IPS DF 4.7 (cell line): ENCODE measurements at regions not wholly inside any gene's neighbourhood (a gene's known extent, or its start where the extent isn't known, plus 50 kb on each side); places are given as distances from the start of the nearest gene placed in this dataset.

Source experiments
- DNase-seq: peaks from one replicate; pipeline ENCODE4 v3.0.0-alpha.2; 2013; ENCODE audit warnings: low spot score; ENCODE audit errors: extremely low read depth

DNA sequence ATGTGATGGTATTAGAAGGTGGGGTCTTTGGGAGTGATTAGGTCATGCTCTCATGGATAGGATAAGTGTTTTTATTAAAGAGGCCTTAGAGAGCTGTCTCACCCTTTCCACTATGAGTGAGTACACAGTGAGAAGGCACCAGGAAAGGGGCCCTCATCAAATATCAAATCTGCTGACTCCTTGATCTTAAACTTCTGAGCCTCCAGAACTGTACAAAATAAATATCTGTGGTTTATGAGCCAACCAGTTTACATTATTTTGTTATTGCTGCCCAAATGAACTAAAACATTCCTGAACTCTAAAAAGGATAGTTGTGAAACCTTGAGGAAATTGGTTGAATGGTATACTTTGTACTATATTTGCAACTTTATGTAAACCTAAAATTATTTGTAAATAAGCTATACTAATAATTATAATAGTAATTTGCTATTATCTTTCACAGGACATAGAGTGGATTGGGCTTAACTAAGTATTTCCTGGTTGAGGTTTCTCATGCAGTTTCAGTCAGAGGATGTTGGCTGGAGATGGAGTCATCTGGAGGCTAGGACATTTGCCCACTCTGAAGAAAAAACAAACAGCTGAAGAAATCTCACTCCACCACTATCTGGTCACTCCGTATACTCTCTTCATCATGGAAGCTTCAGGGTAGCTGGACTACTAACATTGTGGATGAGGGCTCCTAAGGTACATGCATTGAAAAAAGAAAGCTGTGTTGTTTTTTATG, 1068.6 kb upstream of the CADM2 start:
- DNase-seq, result no peak

- DNase-seq, result no peak
These were observed 1068.0 kb upstream of the CADM2 start for GRCh38 chr3:83890763-83891135.

DNA sequence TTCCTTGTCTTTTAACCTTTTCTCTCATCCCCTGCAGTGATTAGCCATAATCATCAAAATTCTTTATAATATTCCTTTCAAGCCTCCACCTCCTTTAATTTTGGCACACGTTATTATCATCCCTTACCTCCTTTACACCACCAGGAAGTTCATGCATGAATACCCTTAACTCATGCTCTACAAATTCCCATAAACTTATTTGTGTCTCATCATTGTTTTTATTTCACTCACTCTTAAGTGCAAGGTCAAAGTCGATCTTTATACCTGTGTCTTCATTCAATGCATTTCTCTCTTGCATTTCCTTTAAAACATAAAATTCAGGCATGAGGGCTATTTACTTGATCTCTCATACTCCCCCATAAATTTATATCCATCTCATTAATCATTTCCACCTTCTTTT, 1064.6 kb upstream of the CADM2 start:
- no peak for DNase-seq

GRCh38 chr3:83895892-83896291, 1062.9 kb upstream of the CADM2 start:
- no peak for DNase-seq

DNA sequence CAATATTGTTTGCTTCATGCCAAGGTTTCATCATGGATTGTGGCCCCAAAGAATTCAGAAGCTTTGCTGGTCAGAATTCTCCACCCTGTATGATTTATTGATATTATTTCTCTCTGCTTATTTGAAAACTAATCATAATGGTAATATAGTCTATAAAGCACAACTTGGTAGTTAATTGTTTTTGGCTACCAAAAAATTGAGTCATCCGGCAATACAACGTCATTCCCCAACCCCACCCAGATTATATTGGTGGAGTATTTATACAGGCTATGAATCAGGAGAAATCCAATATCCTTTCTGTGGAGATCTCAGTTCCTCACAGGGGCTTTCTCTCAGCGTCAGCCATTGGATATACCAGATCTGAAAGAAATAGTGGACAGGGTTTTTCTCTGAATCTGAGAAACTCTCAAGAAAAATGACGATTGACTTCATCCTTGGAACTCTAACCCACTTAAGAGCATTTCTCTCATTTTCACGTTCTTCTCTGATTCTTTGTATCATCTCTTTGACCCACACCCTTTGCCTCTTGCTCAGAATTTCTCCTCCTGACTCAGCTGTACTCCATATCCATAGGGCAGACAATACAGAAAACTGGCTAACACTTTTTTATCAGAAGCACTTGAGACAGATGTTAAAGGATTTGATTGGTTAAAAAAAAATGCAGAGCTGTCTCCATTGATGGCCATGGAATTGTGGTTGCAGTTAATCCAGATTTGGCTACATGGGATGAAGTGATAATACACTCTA, 1055.8 kb upstream of the CADM2 start:
- no peak for DNase-seq

DNA sequence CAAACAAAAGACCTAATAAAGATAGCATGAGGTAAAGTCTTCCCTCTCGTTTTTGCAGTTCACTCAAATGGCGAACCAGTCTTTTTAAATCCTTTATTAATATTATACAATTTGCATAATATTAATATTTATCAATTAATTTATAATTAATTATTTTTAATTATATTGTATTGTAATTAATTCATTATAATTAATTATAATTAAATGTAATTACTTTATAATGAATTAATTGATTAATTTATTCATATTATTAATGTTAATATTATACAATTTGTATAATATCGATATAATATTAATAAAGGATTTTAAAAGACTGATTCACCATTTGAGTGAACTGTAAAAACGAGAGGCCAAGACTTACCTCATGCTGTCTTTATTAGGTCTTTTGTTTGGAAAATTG, 1045.4 kb upstream of the CADM2 start:
- no peak for DNase-seq

DNA sequence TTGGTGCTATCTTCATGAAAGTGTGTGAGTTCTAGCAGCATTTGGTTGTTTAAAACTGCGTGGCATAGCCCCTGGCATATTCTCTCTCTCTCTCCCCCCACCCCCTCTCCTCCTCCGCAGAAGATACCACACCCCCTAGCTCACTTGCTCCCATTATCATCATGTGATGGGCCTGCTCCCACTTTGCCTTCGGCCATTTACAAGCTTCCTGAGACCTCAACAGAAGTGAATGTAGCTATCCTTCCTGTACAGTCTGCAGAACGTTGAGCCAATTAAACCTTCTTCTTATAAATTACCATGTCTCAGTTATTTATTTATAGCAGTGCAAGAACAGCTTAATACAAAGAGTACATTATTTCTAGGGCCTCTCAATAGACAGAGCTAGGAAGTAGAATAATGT, 1032.5 kb upstream of the CADM2 start:
- DNase-seq, result no peak

DNA sequence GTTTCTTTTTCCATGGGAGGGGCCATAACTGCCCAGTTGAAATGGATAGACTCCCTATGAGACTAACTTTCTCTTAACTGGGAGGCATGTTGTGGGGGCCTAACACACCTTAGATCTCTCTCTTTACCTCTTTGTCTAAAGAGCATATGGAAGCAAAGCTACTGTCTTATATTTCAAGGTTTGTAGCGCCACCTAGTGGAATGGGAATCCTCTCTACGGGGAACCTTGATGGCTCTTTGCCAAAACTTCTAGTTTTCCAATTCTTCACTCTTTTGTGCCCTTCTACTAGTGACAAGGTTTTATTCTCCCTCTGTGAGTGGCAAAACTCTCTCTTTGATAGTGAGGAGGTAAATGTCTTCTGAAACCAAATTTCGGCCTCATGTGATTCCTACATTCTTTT, 1030.4 kb upstream of the CADM2 start:
- no peak for DNase-seq

DNA sequence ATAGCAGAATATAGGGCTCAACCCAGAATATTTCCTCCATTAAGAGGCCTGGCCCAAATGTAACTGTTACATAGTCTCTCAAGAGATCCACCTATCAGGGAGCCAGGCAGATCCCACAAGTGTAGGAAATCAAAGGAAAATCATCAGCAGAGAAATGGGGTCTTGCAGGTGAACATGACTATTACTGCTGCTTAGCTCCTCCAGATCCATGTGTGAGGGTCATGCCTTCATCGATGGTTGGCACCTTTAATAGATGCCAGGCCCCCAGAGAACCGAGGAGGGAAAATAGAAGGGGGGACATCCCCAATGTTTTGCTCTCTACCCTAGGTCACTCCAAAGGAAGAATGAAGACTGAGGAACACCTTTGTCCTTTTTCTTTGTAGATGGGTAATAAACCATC, 1029.9 kb upstream of the CADM2 start:
- DNase-seq, result no peak

DNA sequence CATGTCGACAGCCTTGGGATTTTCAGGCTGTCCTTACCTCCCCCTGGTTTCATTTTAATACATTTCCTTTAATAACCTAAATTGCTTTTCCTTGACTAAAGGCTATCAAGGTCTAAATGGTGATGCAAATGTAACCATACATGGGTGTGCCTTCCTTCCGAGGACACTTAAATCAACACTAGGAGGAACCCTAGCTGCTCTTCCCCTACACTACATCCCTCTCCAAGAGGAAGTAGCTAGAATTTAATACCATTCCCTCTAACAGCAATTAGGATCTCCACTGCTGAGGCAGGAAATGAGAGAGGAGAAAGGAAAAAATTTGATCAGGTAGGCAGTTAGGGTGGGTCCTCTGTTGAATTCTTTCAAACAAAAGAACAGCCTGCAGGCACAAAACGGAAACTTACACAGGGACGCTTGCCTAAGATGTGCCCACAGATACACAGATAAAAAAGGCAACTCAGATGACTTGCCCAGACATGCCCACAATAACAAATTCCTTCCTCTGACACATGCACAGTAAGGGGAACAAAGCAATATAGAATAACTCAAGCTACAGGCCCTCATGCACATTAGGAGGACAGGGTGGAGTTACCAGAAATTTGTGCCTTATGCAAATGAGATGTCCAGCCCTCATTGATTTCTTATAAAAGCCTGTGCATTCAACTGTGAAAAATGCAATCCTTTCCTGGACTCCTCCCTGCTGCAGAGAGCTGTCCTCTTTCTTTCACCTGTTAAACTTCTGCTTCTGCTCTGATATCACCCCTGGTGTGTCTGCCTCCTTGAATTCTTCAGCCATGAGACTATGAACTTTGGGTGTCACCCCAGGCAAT, 1024.4 kb upstream of the CADM2 start:
- DNase-seq, result no peak

GRCh38 chr3:83938491-83938890, 1020.3 kb upstream of the CADM2 start:
- DNase-seq, result no peak

DNA sequence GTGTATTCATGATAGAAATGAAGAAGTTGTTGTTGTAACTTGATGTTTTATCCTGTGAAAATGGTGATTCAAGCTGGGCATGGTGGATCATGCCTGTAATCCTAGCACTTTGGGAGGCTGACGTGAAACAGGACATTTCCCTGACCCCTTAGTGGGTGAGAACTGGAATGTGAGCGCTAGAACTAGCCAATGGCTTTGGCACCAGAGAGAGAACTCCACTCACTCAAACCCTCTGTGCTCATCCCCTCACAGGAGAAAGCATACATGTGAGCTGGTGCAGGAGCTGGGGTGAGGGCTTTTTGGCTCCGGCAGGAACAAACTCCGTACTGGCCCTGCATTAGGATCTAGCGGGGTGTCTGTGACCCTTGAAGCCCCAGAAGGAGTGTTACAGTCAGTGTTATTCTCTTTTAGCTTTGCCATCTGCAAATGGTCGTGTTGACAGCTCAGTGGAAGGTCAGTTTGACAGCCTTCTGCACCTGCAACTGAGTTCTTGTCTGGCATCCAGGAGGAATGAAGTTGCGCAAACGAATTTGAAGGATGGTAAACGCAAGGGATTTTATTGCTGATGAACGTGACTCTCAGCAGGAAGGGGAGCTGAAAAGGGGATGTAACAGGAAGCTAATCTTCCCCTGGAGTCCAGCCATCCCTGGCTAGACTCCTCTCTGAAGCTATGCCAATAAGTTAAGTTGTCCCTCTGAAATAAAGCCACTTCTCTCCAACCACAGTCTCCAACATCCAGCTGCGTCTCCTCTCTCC, 1016.6 kb upstream of the CADM2 start:
- no peak for DNase-seq

DNA sequence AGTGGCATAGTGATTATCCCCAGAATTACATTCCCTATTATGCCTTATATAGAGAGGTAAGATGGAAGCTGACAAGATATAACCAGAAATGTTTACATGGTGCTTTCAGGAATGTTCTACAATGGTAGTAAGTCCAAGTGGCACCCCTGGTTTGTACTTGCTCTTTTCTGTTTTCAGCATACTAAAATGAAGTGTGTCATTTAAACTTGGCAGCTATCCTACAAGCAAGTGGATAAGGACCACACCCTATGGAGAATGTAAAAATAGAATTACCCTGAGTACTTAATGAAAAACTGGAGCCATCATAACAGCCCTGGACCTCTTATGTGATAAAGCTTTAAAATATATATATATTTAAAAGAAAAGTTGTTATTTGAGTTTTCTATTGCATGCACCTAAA, 1012.7 kb upstream of the CADM2 start:
- DNase-seq, result no peak

DNA sequence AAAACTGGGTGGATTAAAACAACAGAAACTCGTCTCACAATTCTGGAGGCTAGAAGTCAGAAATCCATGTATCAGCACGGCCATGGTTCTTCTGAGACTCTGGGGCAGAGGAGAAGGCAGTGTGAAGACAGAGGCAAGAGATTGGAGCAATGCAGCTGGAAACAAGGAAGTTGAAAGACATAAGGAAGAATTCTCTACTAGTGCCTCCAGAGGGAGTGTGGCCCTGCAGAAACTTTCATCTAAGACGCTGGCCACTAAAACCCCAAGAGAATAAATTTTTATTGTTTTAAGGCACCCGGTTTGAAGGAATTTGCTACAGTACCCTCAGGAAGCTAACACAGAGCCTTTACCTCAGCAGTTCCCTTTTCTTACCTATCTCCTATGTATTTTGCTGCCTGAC, 1012.2 kb upstream of the CADM2 start:
- DNase-seq, result no peak

- DNase-seq, result no peak
These were observed 1010.0 kb upstream of the CADM2 start for GRCh38 chr3:83948771-83949170.

DNA sequence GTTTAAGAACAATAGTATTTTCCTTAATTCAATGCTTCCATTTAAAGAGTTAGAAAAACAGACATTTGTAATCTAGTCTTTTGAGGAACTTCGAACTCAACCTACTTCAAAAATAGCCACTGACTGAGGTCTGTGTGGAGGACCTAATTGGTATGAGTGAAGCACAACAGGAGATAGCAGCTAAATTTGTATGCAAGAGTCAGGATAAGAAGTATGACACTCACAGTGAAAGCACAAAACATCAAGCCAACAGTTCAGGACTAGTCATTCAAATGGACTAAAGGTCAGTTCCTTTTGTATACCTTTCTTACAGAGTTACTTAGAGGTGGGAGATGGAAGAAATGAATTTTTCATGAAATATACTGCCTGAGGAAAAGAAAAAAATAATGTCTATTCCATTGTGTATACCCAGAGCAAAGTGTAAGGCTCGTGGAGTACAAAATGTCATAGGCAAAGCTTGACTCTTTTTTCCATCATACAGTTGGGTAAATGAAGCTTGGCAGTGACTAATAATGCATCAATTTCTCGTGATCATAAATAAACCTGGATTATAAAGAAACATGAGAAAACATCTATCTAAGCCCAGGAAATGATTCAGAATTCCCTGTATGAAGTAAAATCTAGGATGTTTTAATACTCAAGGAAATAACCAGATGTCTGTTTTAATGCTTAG, 1005.2 kb upstream of the CADM2 start:
- DNase-seq, result no peak

GRCh38 chr3:83956431-83956830, 1002.4 kb upstream of the CADM2 start:
- DNase-seq, result no peak

DNA sequence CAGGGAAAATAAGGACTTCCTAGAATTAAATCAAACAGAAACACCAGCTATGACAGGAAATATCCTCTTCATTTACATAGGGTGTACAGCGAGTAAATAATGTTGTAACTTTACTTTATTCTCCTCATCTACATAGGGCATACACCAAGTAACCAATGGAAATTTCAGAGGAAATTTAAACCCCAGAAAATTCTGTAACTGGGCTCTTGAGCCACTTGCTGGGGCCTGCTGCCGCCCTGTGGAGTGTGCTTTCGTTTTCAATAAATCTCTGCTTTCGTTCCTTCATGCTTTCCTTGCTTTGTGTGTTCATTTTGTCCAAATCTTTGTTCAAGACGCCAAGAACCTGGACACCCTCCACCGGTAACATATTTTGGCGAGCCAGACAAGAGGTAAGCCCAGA, 990.4 kb upstream of the CADM2 start:
- DNase-seq, result no peak

- DNase-seq, result no peak
These were observed 987.1 kb upstream of the CADM2 start for GRCh38 chr3:83971666-83972065.

- DNase-seq, result no peak
These were observed 950.2 kb upstream of the CADM2 start for GRCh38 chr3:84008623-84009022.

GRCh38 chr3:84023842-84024241, 934.9 kb upstream of the CADM2 start:
- DNase-seq, result no peak
